Mammary epithelial cell (primary cell): ENCODE measurements at regions not wholly inside any gene's neighbourhood (a gene's known extent, or its start where the extent isn't known, plus 50 kb on each side); places are given as distances from the start of the nearest gene placed in this dataset.

ENCODE experiments used
- EZH2 ChIP-seq: IDR thresholded peaks from 2 replicates; pipeline ENCODE4 v1.6.1; 2012; ENCODE audit warnings: low read length, inconsistent platforms, borderline replicate concordance
- TF ChIP-seq, protein P1 (sequence below), 2 donors: IDR thresholded peaks in 1 of 2; conservative IDR thresholded peaks in 1 of 2; 2 replicates each; pipeline ENCODE4 v1.5.1; 2011 to 2012; ENCODE audit warnings: inconsistent platforms in 2 of 2, low read length in 2 of 2, mild to moderate bottlenecking in 2 of 2, control low read depth in 1 of 2, low read depth in 1 of 2; ENCODE audit not compliant: insufficient read depth in 1 of 2; ENCODE audit errors: extremely low read depth in 1 of 2

DNA sequence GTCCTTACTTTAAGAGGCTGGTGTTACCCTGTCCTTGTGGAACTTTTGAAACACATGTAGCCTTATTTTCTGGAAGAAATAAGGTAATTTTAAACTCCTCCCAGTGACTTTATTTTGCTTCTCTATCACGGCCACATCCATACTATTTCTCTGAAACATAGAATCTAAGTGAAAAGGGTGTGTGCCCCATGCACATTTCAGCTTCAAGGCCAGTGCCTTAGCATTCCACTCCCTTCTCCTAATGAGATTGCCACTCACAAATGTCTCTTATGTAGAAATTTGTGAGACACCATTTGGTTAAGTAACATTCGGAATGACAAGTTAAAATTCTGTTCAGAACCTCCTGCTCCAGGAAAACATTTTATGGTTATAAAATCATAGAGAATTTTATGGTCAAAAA lies 562.7 kb downstream of the TUSC7 start:
- TF ChIP-seq EZH2 = no peak
- TF ChIP-seq, protein P1, sequence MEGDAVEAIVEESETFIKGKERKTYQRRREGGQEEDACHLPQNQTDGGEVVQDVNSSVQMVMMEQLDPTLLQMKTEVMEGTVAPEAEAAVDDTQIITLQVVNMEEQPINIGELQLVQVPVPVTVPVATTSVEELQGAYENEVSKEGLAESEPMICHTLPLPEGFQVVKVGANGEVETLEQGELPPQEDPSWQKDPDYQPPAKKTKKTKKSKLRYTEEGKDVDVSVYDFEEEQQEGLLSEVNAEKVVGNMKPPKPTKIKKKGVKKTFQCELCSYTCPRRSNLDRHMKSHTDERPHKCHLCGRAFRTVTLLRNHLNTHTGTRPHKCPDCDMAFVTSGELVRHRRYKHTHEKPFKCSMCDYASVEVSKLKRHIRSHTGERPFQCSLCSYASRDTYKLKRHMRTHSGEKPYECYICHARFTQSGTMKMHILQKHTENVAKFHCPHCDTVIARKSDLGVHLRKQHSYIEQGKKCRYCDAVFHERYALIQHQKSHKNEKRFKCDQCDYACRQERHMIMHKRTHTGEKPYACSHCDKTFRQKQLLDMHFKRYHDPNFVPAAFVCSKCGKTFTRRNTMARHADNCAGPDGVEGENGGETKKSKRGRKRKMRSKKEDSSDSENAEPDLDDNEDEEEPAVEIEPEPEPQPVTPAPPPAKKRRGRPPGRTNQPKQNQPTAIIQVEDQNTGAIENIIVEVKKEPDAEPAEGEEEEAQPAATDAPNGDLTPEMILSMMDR (conservative IDR thresholded peaks at IDR 0.05 in 1 of 2, IDR thresholded peaks at IDR 0.05 in 1 of 2; ENCODE audit: extremely low read depth in 1 of 2, insufficient read depth in 1 of 2, low read depth in 1 of 2, low read length in 2 of 2) = no peak
